ENCODE measurements at regions not wholly inside any gene's neighbourhood (a gene's known extent, or its start where the extent isn't known, plus 50 kb on each side); places are given as distances from the start of the nearest gene placed in this dataset.

- no peak for TF ChIP-seq CTCF (IDR thresholded peaks at IDR 0.05; ENCODE audit: poor library complexity)
- TF ChIP-seq EZH2 (IDR thresholded peaks at IDR 0.05; ENCODE audit: borderline replicate concordance), result no peak
Observed at GRCh38 chr13:86960876-86961275, 710.3 kb upstream of the SLITRK5 start.

Data from hepatocyte (in vitro differentiated cells).